Panc1 (cell line): ENCODE measurements at regions not wholly inside any gene's neighbourhood (a gene's known extent, or its start where the extent isn't known, plus 50 kb on each side); places are given as distances from the start of the nearest gene placed in this dataset.

ENCODE experiments used
- ATAC-seq: fragments of 200-7000 bp; cut with Tn5 transposase; 2 replicates; pipeline ENCODE4 v1.9.1; 2020; ENCODE audit warnings: mild to moderate bottlenecking, moderate library complexity
- BruUV-seq: library from RNA; stranded (reverse); fragments of 400-500 nt; replicated peaks from 2 replicates; lab custom pipeline; 2021; lab: Mats Ljungman, UMichigan
- CTCF ChIA-PET: fragments of 300-600 bp; sonication (Branson Sonifier 250); formaldehyde crosslinking; loops from one replicate; lab custom pipeline; 2022; ENCODE audit warnings: antibody characterized with exemption; lab: Charles Lee
- POLR2A ChIA-PET: fragments of 300-600 bp; sonication (Branson Sonifier 250); formaldehyde crosslinking; loops from one replicate; lab custom pipeline; 2022; ENCODE audit warnings: antibody characterized with exemption; lab: Charles Lee
- DNase-seq: peaks from one replicate; pipeline ENCODE4 v3.0.0-alpha.2; 2010; ENCODE audit warnings: low read depth, low spot score
- H3K27ac ChIP-seq: 2 replicates; pipeline ENCODE4 v1.5.1; 2011; ENCODE audit warnings: mild to moderate bottlenecking, low read length, inconsistent platforms
- H3K27me3 ChIP-seq: fragments of 200-500 bp; sonication (Bioruptor generic); 2 replicates; pipeline ENCODE4 v1.6.0; 2014; ENCODE audit warnings: low read length, inconsistent platforms; ENCODE audit not compliant: control insufficient read depth, insufficient read depth
- H3K36me3 ChIP-seq: fragments of 200-500 bp; sonication (Bioruptor generic); 2 replicates; pipeline ENCODE4 v1.5.1; 2014; ENCODE audit warnings: inconsistent platforms, mild to moderate bottlenecking, low read length, moderate library complexity; ENCODE audit not compliant: control insufficient read depth, insufficient read depth
- H3K4me1 ChIP-seq: 2 replicates; pipeline ENCODE4 v1.5.1; 2011; ENCODE audit warnings: inconsistent platforms, mild to moderate bottlenecking, low read length, moderate library complexity; ENCODE audit not compliant: control insufficient read depth, insufficient read depth
- H3K4me3 ChIP-seq, 2 experiments: 2 replicates each; pipeline ENCODE4 v1.5.1; 2011 to 2012; ENCODE audit warnings: low read depth in 2 of 2, low read length in 2 of 2, mild to moderate bottlenecking in 2 of 2, inconsistent platforms in 1 of 2, moderate library complexity in 1 of 2
- H3K9me3 ChIP-seq: fragments of 200-500 bp; sonication (Bioruptor generic); 2 replicates; pipeline ENCODE4 v1.5.1; 2014; ENCODE audit warnings: low read depth, mild to moderate bottlenecking, inconsistent platforms, low read length, moderate library complexity; ENCODE audit not compliant: control insufficient read depth, insufficient read depth
- CTCF ChIP-seq: fragments of 450-650 bp; IDR thresholded peaks from 2 replicates; pipeline ENCODE4 v1.5.1; 2017; ENCODE audit warnings: mild to moderate bottlenecking
- POLR2AphosphoS5 ChIP-seq: IDR thresholded peaks from 2 replicates; pipeline ENCODE4 v1.6.1; 2012; ENCODE audit warnings: mild to moderate bottlenecking, low read depth, low read length, moderate library complexity
- REST ChIP-seq, 2 experiments: IDR thresholded peaks; 2 replicates each; pipeline ENCODE4 v1.6.1; 2011 to 2012; ENCODE audit warnings: low read depth in 2 of 2, control low read depth in 1 of 2, low read length in 1 of 2, mild to moderate bottlenecking in 1 of 2, moderate library complexity in 1 of 2; ENCODE audit not compliant: insufficient read depth in 1 of 2
- SIN3A ChIP-seq: IDR thresholded peaks from 2 replicates; pipeline ENCODE4 v1.6.1; 2012; ENCODE audit warnings: low read depth, mild to moderate bottlenecking, low read length, moderate library complexity, borderline replicate concordance; ENCODE audit not compliant: insufficient read depth
- TCF7L2 ChIP-seq: IDR thresholded peaks from 2 replicates; pipeline ENCODE4 v1.6.1; 2011; ENCODE audit warnings: mild to moderate bottlenecking, low read depth, low read length, inconsistent platforms
- in situ Hi-C: cut with HindIII; loops from 2 replicates; pipeline ENCODE4 v1.10.0; 2016; ENCODE audit warnings: low sequenced_read_pairs, low pct_unique_long_range_greater_than_20kb
- intact Hi-C: fragments of 100-400 bp; cut with micrococcal nuclease; formaldehyde crosslinking; loops from one replicate; pipeline ENCODE4 v1.10.0; 2022; ENCODE audit not compliant: unreplicated experiment

GRCh38 chr17:69936996-69937395 lies 138.0 kb upstream of the KCNJ16 start:
- Histone ChIP-seq H3K9me3 (no peaks in the 10 kb centered on the region; the same call in 1 of the 2 replicates), H3K27ac (no peak overlapping the region), H3K27me3 (no peaks in the 10 kb centered on the region), H3K4me3 (no peak overlapping the region), H3K4me1 (no peaks in the 10 kb centered on the region), H3K36me3 (no peaks in the 10 kb centered on the region)
- DNase-seq = no peak
- BruUV-seq = no TSS peak
- in situ Hi-C loops = no loop called here
- intact Hi-C loops = no loop called here
- ChIA-PET POLR2A (interaction anchor here (0.6 kb wide), 1 partner anchor 11 kb away, joined by 4 read pairs; no protein-coding TSS in a partner anchor), CTCF (no interaction called here)
- no peak for ATAC-seq
- no peak for TF ChIP-seq TCF7L2

GRCh38 chr17:69943058-69943457 lies 132.0 kb upstream of the KCNJ16 start:
- H3K4me3 ChIP-seq = no peak overlapping the region
- BruUV-seq = no TSS peak
- no peaks in the 10 kb centered on the region for H3K4me1 ChIP-seq
- CTCF ChIA-PET = no interaction called here
- POLR2A ChIA-PET = no interaction called here
- intact Hi-C loops = no loop called here
- DNase-seq (no peak), ATAC-seq (no peak)
- no peaks in the 10 kb centered on the region for H3K27me3 ChIP-seq
- in situ Hi-C loops = no loop called here
- H3K36me3 ChIP-seq = no peaks in the 10 kb centered on the region
- TF ChIP-seq CTCF (no peak), SIN3A (no peak), TCF7L2 (no peak), POLR2AphosphoS5 (no peak), REST (IDR thresholded peaks at IDR 0.05; ENCODE audit: insufficient read depth in 1 of 2, low read depth in 2 of 2, low read length in 1 of 2) (no peak)
- no peak overlapping the region for H3K27ac ChIP-seq
- no peaks in the 10 kb centered on the region for H3K9me3 ChIP-seq

GRCh38 chr17:69944406-69944805 lies 130.6 kb upstream of the KCNJ16 start:
- no peaks in the 10 kb centered on the region for H3K36me3 ChIP-seq
- H3K9me3 ChIP-seq = no peaks in the 10 kb centered on the region
- H3K4me3 ChIP-seq = no peak overlapping the region
- H3K27me3 ChIP-seq = no peaks in the 10 kb centered on the region
- no TSS peak for BruUV-seq
- CTCF ChIA-PET = no interaction called here
- intact Hi-C loops = no loop called here
- DNase-seq = no peak
- ATAC-seq = no peak
- in situ Hi-C loops = no loop called here
- TF ChIP-seq POLR2AphosphoS5 = no peak
- POLR2A ChIA-PET = no interaction called here
- H3K27ac ChIP-seq = no peak overlapping the region
- H3K4me1 ChIP-seq = no peaks in the 10 kb centered on the region
